ENCODE measurements at regions not wholly inside any gene's neighbourhood (a gene's known extent, or its start where the extent isn't known, plus 50 kb on each side); places are given as distances from the start of the nearest gene placed in this dataset.
"Not testable (repeated sequence)": the region's sequence is repeated elsewhere in the genome, so short reads cannot be mapped to it uniquely, and the experiment has no call there.

- no peak for DNase-seq
- H3K4me1 ChIP-seq (ENCODE audit: insufficient read depth) = no peaks in the 10 kb centered on the region
- WGBS, 3 donors = 36 to 44% (median 39%) methylated on average over 3 of the region's 3 CpGs
- H3K9me3 ChIP-seq = no peaks in the 10 kb centered on the region
- H3K36me3 ChIP-seq = no peaks in the 10 kb centered on the region
- no peak overlapping the region for H3K4me3 ChIP-seq
- TF ChIP-seq CTCF (IDR thresholded peaks at IDR 0.05) (no peak), POLR2A (IDR thresholded peaks at IDR 0.05) (no peak), EP300 (IDR thresholded peaks at IDR 0.05) (no peak)
- intact Hi-C loops (cut with DNase I) = no loop called here
- H3K27ac ChIP-seq = no peak overlapping the region
- no peaks in the 10 kb centered on the region for H3K27me3 ChIP-seq
Observed at GRCh38 chr9:28127101-28127500, 553.8 kb upstream of the C9orf72 start.

GRCh38 chr9:28134446-28134976, 561.2 kb upstream of the C9orf72 start:
- no peaks in the 10 kb centered on the region for H3K9me3 ChIP-seq
- 75 to 83% (median 79%) methylated on average over 8 of the region's 8 CpGs for WGBS, 3 donors
- no peak overlapping the region for H3K4me3 ChIP-seq
- H3K4me1 ChIP-seq (ENCODE audit: insufficient read depth) = peaks cover 2% of the 10 kb centered on the region
- no peak for DNase-seq
- no peaks in the 10 kb centered on the region for H3K27me3 ChIP-seq
- no peak overlapping the region for H3K27ac ChIP-seq
- no peak for TF ChIP-seq CTCF (IDR thresholded peaks at IDR 0.05)
- TF ChIP-seq EP300 (IDR thresholded peaks at IDR 0.05) = no peak
- TF ChIP-seq POLR2A (IDR thresholded peaks at IDR 0.05) = no peak
- no peaks in the 10 kb centered on the region for H3K36me3 ChIP-seq
- intact Hi-C loops (cut with DNase I) = no loop called here

GRCh38 chr9:28135549-28135948, 562.3 kb upstream of the C9orf72 start:
- WGBS, 3 donors = 2 to 20% (median 3%) methylated on average over 2 of the region's 2 CpGs
- Histone ChIP-seq H3K9me3 (no peaks in the 10 kb centered on the region), H3K36me3 (no peaks in the 10 kb centered on the region), H3K4me1 (ENCODE audit: insufficient read depth) (peaks cover 2% of the 10 kb centered on the region), H3K27me3 (no peaks in the 10 kb centered on the region), H3K27ac (no peak overlapping the region), H3K4me3 (no peak overlapping the region)
- intact Hi-C loops (cut with DNase I) = no loop called here
- DNase-seq = no peak
- no peak for TF ChIP-seq CTCF (IDR thresholded peaks at IDR 0.05)
- no peak for TF ChIP-seq EP300 (IDR thresholded peaks at IDR 0.05)
- no peak for TF ChIP-seq POLR2A (IDR thresholded peaks at IDR 0.05)

- H3K9me3 ChIP-seq = no peaks in the 10 kb centered on the region
- TF ChIP-seq CTCF (IDR thresholded peaks at IDR 0.05) (no peak), EP300 (IDR thresholded peaks at IDR 0.05) (no peak), POLR2A (IDR thresholded peaks at IDR 0.05) (no peak)
- no peak overlapping the region for H3K4me3 ChIP-seq
- intact Hi-C loops (cut with DNase I) = no loop called here
- DNase-seq = no peak
- 41 to 68% (median 56%) methylated on average over 2 of the region's 2 CpGs for WGBS, 3 donors
- peaks cover 2% of the 10 kb centered on the region for H3K4me1 ChIP-seq (ENCODE audit: insufficient read depth)
- H3K27ac ChIP-seq = no peak overlapping the region
- no peaks in the 10 kb centered on the region for H3K36me3 ChIP-seq
- H3K27me3 ChIP-seq = no peaks in the 10 kb centered on the region
Observed at GRCh38 chr9:28136113-28136512, 562.8 kb upstream of the C9orf72 start.

GRCh38 chr9:28147430-28147829, 574.1 kb upstream of the C9orf72 start:
- H3K27ac ChIP-seq; intact Hi-C loops (cut with DNase I); H3K27me3 ChIP-seq; H3K9me3 ChIP-seq; H3K36me3 ChIP-seq; H3K4me3 ChIP-seq; DNase-seq; H3K4me1 ChIP-seq (ENCODE audit: insufficient read depth): not testable (repeated sequence)
- 79 to 91% (median 85%) methylated on average over 6 to 14 of the region's 15 CpGs for WGBS, 3 donors

GRCh38 chr9:28147923-28148597, 574.8 kb upstream of the C9orf72 start:
- H3K27ac ChIP-seq; H3K4me3 ChIP-seq; H3K36me3 ChIP-seq; DNase-seq; intact Hi-C loops (cut with DNase I); H3K27me3 ChIP-seq; H3K9me3 ChIP-seq; H3K4me1 ChIP-seq (ENCODE audit: insufficient read depth): not testable (repeated sequence)
- 84 to 97% (median 91%) methylated on average over 18 of the region's 18 CpGs for WGBS, 3 donors

GRCh38 chr9:28149361-28150050, 576.2 kb upstream of the C9orf72 start:
- H3K36me3 ChIP-seq; H3K4me3 ChIP-seq; H3K27me3 ChIP-seq; H3K27ac ChIP-seq; H3K9me3 ChIP-seq; H3K4me1 ChIP-seq (ENCODE audit: insufficient read depth); DNase-seq; intact Hi-C loops (cut with DNase I): not testable (repeated sequence)
- WGBS, 3 donors = 94 to 96% (median 95%) methylated on average over 34 to 36 of the region's 36 CpGs

Data from ovary (tissue), 7 donors.